GM23248 (cell line): ENCODE measurements at regions not wholly inside any gene's neighbourhood (a gene's known extent, or its start where the extent isn't known, plus 50 kb on each side); places are given as distances from the start of the nearest gene placed in this dataset.

Experiments
- EZH2 ChIP-seq: fragments of 200-600 bp; sonication (generic); IDR thresholded peaks from 2 replicates; pipeline ENCODE4 v1.6.1; 2018; ENCODE audit warnings: antibody characterized with exemption, mild to moderate bottlenecking; ENCODE audit not compliant: insufficient read depth, poor library complexity, severe bottlenecking
- EZH2phosphoT487 ChIP-seq: fragments of 200-600 bp; sonication (generic); IDR thresholded peaks from 2 replicates; pipeline ENCODE4 v1.6.1; 2018; ENCODE audit warnings: antibody characterized with exemption, moderate library complexity, mild to moderate bottlenecking, low read depth; ENCODE audit not compliant: insufficient read depth

DNA sequence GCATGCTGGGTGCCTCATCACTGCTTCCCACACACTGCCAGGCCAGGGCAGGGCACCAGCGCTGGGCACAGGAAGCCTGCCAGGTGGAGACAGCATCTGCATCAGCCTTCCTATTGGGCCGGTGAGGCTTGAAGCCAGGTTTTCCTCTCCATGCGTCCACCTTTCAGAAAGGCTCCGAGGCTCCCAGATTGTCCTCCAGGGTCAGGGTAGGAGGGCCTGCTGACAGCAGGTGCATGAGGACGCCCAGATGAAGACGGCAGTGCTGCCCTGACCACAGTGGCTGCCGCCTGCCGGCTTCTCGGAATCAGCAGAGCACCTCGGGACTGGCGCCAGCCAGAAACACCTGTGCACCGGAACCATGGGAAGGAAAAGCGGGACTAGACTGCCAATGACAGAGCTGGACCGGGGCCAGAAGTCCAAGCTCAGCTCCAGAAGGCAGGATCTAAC is 170.5 kb upstream of the CST7 start:
- TF ChIP-seq EZH2 (no peak), EZH2phosphoT487 (no peak)
